Peyer's patch (tissue), 4 donors: ENCODE measurements at regions not wholly inside any gene's neighbourhood (a gene's known extent, or its start where the extent isn't known, plus 50 kb on each side); places are given as distances from the start of the nearest gene placed in this dataset.

Experiments used
- DNase-seq, 3 donors: peaks; one replicate each; pipeline ENCODE4 v3.0.0-alpha.2; 2017 to 2019
- H3K27ac ChIP-seq, 4 donors: fragments of 200-600 bp; sonication (generic); one replicate each; pipeline ENCODE4 v1.5.1; 2016 to 2019
- H3K27me3 ChIP-seq, 2 donors: fragments of 200-600 bp; sonication (generic); one replicate each; pipeline ENCODE4 v1.5.1; 2019
- H3K36me3 ChIP-seq, 3 donors: fragments of 200-600 bp; sonication (generic); one replicate each; pipeline ENCODE4 v1.5.1; 2016 to 2019
- H3K4me1 ChIP-seq, 4 donors: fragments of 200-600 bp; sonication (generic); one replicate each; pipeline ENCODE4 v1.5.1; 2016 to 2019
- H3K4me3 ChIP-seq, 4 donors: fragments of 200-600 bp; sonication (generic); 1 replicate in 3 of 4; 2 replicates in 1 of 4; pipeline ENCODE4 v1.5.1; 2016 to 2019; ENCODE audit warnings: mild to moderate bottlenecking in 1 of 4
- H3K9me3 ChIP-seq, 4 donors: fragments of 200-600 bp; sonication (generic); one replicate each; pipeline ENCODE4 v1.5.1; 2016 to 2019; ENCODE audit warnings: mild to moderate bottlenecking in 1 of 4
- POLR2A ChIP-seq, 2 donors: fragments of 450-650 bp; IDR thresholded peaks; one replicate each; pipeline ENCODE4 v1.5.1; 2017; ENCODE audit warnings: antibody characterized with exemption in 2 of 2, mild to moderate bottlenecking in 2 of 2, moderate library complexity in 2 of 2
- TF ChIP-seq, protein P1 (sequence below), 6 experiments: fragments of 450-650 bp in 4 of 6; fragments of 200-600 bp in 2 of 6; sonication (generic) in 1 of 6; IDR thresholded peaks; one replicate each; pipeline ENCODE4 v1.5.1; 2017 to 2019; ENCODE audit warnings: antibody characterized with exemption in 6 of 6, mild to moderate bottlenecking in 3 of 6, moderate library complexity in 1 of 6

DNA sequence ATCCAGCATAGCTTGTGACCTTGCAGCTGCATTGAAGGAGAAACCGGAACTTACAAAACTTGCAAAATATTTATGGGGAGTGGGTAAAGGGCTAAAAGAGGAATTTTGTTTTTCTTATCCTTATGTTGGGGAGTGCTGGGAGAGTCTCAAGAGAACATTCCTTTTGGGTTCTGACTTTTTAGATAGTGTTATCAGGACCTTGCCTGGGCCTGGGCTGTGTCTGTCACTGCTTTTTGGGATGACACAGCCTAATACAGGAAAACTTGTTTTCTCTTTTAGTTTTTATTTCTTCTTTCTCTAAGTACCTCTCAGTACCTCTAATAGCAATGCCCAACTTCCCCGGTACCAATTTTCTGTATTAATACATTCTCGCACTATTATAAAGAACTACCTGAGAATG is 850.6 kb downstream of the RPS29 start:
- Histone ChIP-seq H3K4me1 (no peaks in the 10 kb centered on the region), H3K27me3 (no peaks in the 10 kb centered on the region), H3K36me3 (no peaks in the 10 kb centered on the region), H3K9me3 (peaks cover 0 to 3% (median 0%) of the 10 kb centered on the region in 4 donors), H3K4me3 (no peak overlapping the region), H3K27ac (no peak overlapping the region)
- no peak for DNase-seq
- TF ChIP-seq, protein P1, sequence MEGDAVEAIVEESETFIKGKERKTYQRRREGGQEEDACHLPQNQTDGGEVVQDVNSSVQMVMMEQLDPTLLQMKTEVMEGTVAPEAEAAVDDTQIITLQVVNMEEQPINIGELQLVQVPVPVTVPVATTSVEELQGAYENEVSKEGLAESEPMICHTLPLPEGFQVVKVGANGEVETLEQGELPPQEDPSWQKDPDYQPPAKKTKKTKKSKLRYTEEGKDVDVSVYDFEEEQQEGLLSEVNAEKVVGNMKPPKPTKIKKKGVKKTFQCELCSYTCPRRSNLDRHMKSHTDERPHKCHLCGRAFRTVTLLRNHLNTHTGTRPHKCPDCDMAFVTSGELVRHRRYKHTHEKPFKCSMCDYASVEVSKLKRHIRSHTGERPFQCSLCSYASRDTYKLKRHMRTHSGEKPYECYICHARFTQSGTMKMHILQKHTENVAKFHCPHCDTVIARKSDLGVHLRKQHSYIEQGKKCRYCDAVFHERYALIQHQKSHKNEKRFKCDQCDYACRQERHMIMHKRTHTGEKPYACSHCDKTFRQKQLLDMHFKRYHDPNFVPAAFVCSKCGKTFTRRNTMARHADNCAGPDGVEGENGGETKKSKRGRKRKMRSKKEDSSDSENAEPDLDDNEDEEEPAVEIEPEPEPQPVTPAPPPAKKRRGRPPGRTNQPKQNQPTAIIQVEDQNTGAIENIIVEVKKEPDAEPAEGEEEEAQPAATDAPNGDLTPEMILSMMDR (IDR thresholded peaks at IDR 0.05), result no peak
- TF ChIP-seq POLR2A (IDR thresholded peaks at IDR 0.05), result no peak

DNA sequence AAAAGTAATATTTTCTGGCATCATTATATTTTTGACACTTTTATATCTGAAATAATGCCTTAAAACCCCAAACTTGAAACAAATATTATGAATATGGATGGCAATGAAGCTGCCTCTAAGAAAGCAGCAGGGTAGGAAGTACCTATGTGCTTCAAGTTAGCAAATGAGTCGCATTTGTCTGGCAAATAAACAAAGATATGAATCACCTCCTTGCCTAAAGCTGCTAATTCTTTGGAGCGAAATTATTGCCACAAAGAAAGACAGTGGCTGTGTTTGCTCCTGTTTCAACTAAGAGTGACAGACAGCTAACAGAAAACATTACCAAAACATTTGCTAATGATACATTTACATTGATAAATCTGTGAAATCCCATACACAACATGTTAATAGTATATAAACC is 854.9 kb downstream of the RPS29 start:
- H3K27me3 ChIP-seq, result no peaks in the 10 kb centered on the region
- TF ChIP-seq, protein P1 (IDR thresholded peaks at IDR 0.05), result no peak
- TF ChIP-seq POLR2A (IDR thresholded peaks at IDR 0.05), result no peak
- no peaks in the 10 kb centered on the region for H3K4me1 ChIP-seq
- H3K4me3 ChIP-seq, result no peak overlapping the region
- H3K9me3 ChIP-seq, result peaks cover 0 to 3% (median 0%) of the 10 kb centered on the region in 4 donors
- no peaks in the 10 kb centered on the region for H3K36me3 ChIP-seq
- H3K27ac ChIP-seq, result no peak overlapping the region
- no peak for DNase-seq

DNA sequence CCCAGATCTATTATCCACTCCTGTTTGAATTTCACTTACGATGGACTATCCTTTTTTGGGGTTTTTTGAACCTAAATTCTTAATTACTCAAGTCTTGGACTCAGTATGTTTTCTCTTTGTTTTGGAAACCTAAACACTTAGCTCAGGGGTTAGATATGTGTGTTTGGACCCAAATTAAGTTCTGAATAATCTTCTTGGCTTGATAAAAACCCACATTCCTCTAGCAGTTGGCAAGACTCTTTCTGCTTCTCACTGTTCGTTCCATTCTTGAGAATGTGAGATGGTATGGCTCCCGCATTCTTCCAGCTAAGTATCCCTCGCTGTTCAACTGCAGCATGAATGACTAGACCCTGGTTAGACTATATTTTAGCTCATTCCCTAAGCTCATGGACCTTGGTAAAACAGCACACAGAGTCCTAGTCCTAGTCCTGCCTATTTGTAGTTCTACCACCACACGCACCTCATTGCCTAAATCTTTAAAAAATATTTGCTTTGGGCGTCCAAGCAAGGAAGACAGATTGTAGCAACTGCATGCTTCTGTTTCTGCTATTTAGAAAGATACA is 860.0 kb downstream of the RPS29 start:
- no peak for DNase-seq
- no peak overlapping the region for H3K27ac ChIP-seq
- no peak for TF ChIP-seq POLR2A (IDR thresholded peaks at IDR 0.05)
- TF ChIP-seq, protein P1 (IDR thresholded peaks at IDR 0.05), result no peak
- H3K4me3 ChIP-seq, result no peak overlapping the region
- H3K9me3 ChIP-seq, result no peaks in the 10 kb centered on the region
- H3K27me3 ChIP-seq, result no peaks in the 10 kb centered on the region
- H3K36me3 ChIP-seq, result no peaks in the 10 kb centered on the region
- H3K4me1 ChIP-seq, result no peaks in the 10 kb centered on the region

DNA sequence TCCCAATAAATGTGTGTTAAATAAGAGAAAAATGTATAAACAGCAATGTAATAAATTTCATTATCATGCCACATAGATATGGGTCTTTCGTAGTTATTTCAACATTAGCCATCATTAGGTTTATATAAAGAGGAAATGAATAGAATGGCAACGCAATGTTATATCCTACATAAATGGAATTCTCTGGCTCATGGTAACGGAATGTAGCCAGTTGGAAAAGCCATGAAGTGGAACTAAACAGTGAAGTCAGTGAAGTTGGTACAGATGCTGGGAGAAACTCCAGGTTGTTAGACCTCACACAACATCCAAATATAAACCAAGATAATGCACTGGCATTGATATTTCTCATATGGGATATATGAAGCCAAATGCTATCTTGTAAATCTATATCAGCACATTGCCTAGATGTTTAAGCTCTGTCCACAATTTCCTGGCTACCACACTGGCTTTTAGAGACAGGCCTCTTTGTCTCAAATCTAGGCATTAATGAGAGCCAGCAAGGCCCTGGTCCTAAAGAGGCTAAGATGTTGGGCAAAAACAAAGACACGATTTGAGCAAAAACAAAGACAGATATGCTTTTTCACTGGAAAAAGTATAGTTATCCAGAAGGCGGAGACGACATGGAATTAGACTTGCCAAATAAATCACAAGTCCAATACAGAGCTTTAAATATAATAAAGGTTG is 861.0 kb downstream of the RPS29 start:
- H3K9me3 ChIP-seq, result no peaks in the 10 kb centered on the region
- no peaks in the 10 kb centered on the region for H3K4me1 ChIP-seq
- TF ChIP-seq, protein P1 (IDR thresholded peaks at IDR 0.05), result no peak
- no peak for TF ChIP-seq POLR2A (IDR thresholded peaks at IDR 0.05)

DNA sequence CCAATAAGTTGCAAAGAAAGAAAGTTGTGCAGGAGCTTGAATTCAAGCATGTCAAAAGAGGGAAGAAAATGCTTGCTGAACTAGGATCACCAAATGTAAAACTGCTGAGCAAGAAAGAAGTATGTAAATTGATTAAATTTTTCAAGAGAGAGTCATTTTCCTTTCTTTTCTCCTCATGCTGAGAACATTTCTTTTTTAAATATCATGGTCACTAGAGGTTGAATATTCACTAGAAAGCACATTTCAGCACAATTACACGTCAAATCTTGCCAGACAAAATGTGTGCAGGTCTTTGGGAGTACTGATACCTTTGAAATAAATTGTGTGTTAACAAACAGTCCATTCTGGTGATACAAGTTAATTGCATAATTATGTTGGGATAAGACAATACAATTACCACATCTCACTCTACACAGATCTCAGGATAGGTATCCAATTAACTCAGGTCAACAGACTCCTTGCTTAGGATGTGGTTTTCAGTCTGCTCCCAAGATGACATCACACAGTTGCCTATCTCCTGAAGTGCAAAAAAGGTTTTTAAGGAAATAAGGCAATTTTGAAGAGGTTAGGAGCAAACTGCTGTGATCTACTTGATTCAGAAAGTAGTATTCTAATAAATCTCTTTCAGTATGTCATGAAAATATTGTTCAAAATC is 862.2 kb downstream of the RPS29 start:
- H3K4me1 ChIP-seq, result no peaks in the 10 kb centered on the region
- no peaks in the 10 kb centered on the region for H3K9me3 ChIP-seq
- no peak overlapping the region for H3K27ac ChIP-seq
- no peak overlapping the region for H3K4me3 ChIP-seq
- no peaks in the 10 kb centered on the region for H3K36me3 ChIP-seq
- no peak for TF ChIP-seq POLR2A (IDR thresholded peaks at IDR 0.05)
- DNase-seq, result no peak
- no peaks in the 10 kb centered on the region for H3K27me3 ChIP-seq

More for the DNA sequence above, 861.0 kb downstream of the RPS29 start:
- H3K4me3 ChIP-seq, result no peak overlapping the region
- no peaks in the 10 kb centered on the region for H3K27me3 ChIP-seq
- no peak for DNase-seq
- no peak overlapping the region for H3K27ac ChIP-seq
- H3K36me3 ChIP-seq, result no peaks in the 10 kb centered on the region

DNA sequence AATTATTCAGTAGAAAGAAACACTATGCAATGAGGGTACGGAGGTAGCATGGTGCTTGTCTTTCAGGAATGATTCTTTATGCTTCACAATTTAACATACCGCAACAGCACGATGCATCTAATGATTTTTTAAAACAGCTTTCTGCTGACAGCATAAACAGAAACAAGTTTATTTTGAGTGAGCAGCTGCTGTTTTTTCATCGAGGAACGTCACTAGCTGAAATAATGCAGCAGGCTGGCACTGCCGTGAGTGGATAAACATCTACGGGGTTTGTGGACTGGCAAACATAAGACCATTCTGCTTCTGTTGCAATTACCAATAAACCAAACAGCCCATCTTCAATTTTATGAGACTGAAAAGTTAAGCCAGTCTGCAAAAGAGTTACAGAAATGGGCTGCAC is 871.8 kb downstream of the RPS29 start:
- no peak for DNase-seq
- H3K27ac ChIP-seq, result no peak overlapping the region
- no peaks in the 10 kb centered on the region for H3K9me3 ChIP-seq
- no peak for TF ChIP-seq POLR2A (IDR thresholded peaks at IDR 0.05)
- TF ChIP-seq, protein P1 (IDR thresholded peaks at IDR 0.05), result no peak
- no peaks in the 10 kb centered on the region for H3K27me3 ChIP-seq
- no peak overlapping the region for H3K4me3 ChIP-seq
- H3K36me3 ChIP-seq, result no peaks in the 10 kb centered on the region
- H3K4me1 ChIP-seq, result no peaks in the 10 kb centered on the region
